Kidney epithelial cell (primary cell): ENCODE measurements at regions not wholly inside any gene's neighbourhood (a gene's known extent, or its start where the extent isn't known, plus 50 kb on each side); places are given as distances from the start of the nearest gene placed in this dataset.

Experiments
- DNase-seq: peaks from one replicate; pipeline ENCODE4 v3.0.0-alpha.2; 2010; ENCODE audit warnings: low read depth
- H3K27me3 ChIP-seq: 2 replicates; pipeline ENCODE4 v1.6.0; 2011; ENCODE audit warnings: low read length; ENCODE audit not compliant: control insufficient read depth, insufficient read depth
- H3K36me3 ChIP-seq: 2 replicates; pipeline ENCODE4 v1.5.1; 2011; ENCODE audit warnings: low read length; ENCODE audit not compliant: control insufficient read depth, insufficient read depth
- H3K4me3 ChIP-seq: 2 replicates; pipeline ENCODE4 v1.5.1; 2011; ENCODE audit warnings: low read depth, mild to moderate bottlenecking, control low read depth, low read length
- CTCF ChIP-seq: IDR thresholded peaks from 2 replicates; pipeline ENCODE4 v1.5.1; 2011; ENCODE audit warnings: mild to moderate bottlenecking, moderate library complexity, low read length, control low read depth, inconsistent platforms; ENCODE audit not compliant: insufficient read depth, poor library complexity, severe bottlenecking

DNA sequence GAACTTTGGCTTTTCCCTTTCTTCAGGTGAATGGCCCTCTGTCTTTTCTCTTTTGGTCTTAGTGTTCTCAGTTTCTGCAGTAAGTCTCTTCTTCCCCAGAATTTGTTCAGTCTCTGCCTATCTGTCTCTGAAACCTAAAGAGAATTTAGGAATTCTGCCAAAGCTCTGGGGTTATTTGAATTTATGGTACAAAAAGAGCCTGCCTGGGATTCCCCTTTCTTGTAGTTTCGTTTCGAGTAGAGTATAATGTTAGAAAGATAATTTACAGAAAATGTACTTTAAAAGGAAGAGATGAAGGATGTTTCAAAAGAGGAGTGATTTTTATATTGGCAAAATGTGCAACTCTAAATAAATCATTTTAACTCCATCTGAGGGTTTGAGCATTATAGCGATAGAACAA is 247.4 kb upstream of the SATB1 start:
- H3K27me3 ChIP-seq = no peaks in the 10 kb centered on the region
- H3K36me3 ChIP-seq = no peaks in the 10 kb centered on the region
- DNase-seq = no peak
- TF ChIP-seq CTCF = no peak
- no peak overlapping the region for H3K4me3 ChIP-seq

- Histone ChIP-seq H3K4me3 (no peak overlapping the region), H3K36me3 (no peaks in the 10 kb centered on the region), H3K27me3 (no peaks in the 10 kb centered on the region)
- no peak for DNase-seq
- TF ChIP-seq CTCF = no peak
Observed at GRCh38 chr3:18670759-18671158, 245.6 kb upstream of the SATB1 start.

- no peak for DNase-seq
- Histone ChIP-seq H3K27me3 (no peaks in the 10 kb centered on the region), H3K36me3 (no peaks in the 10 kb centered on the region), H3K4me3 (no peak overlapping the region)
- TF ChIP-seq CTCF = no peak
Observed at GRCh38 chr3:18669374-18669773, 244.2 kb upstream of the SATB1 start.

- Histone ChIP-seq H3K4me3 (no peak overlapping the region), H3K27me3 (no peaks in the 10 kb centered on the region), H3K36me3 (no peaks in the 10 kb centered on the region)
- TF ChIP-seq CTCF = no peak
- no peak for DNase-seq
Observed at GRCh38 chr3:18667552-18667951, 242.4 kb upstream of the SATB1 start.

- no peak for TF ChIP-seq CTCF
- H3K4me3 ChIP-seq = no peak overlapping the region
Observed at GRCh38 chr3:18666655-18667054, 241.5 kb upstream of the SATB1 start.

DNA sequence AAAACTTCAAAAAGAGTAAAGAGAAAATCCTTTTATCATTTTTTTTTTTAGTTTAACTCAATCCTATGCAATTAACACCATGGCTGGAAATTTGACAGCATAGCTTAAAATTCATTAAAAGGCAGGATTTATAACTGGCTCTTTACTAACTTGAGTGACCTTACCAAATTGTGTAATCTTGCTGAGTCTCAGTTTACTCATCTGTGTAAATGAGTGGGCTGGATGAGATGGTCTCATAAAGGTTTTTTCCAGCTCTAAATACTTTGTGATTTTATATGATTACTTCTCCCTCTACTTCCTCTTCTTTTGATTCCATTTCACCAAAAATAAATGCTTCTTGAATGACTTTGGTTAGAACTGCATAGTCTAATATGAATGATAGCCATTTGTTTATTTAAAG is 234.9 kb upstream of the SATB1 start:
- Histone ChIP-seq H3K27me3 (no peaks in the 10 kb centered on the region), H3K36me3 (no peaks in the 10 kb centered on the region), H3K4me3 (no peak overlapping the region)
- no peak for TF ChIP-seq CTCF
- no peak for DNase-seq

More at GRCh38 chr3:18666655-18667054, 241.5 kb upstream of the SATB1 start:
- Histone ChIP-seq H3K36me3 (no peaks in the 10 kb centered on the region), H3K27me3 (no peaks in the 10 kb centered on the region)
- DNase-seq = no peak
